GM23338 (cell line): ENCODE measurements at regions not wholly inside any gene's neighbourhood (a gene's known extent, or its start where the extent isn't known, plus 50 kb on each side); places are given as distances from the start of the nearest gene placed in this dataset.
"Not testable (repeated sequence)": the region's sequence is repeated elsewhere in the genome, so short reads cannot be mapped to it uniquely, and the experiment has no call there.

Experiments
- ATAC-seq: fragments of 200-7000 bp; cut with Tn5 transposase; 3 replicates; pipeline ENCODE4 v1.9.1; 2020
- DNase-seq: peaks from one replicate; pipeline ENCODE4 v3.0.0-alpha.2; 2015; ENCODE audit warnings: low spot score
- H2AFZ ChIP-seq: fragments of 200-600 bp; sonication (generic); 2 replicates; pipeline ENCODE4 v1.8.0; 2016; ENCODE audit warnings: antibody characterized with exemption, mild to moderate bottlenecking, moderate library complexity
- H3F3A ChIP-seq: fragments of 200-600 bp; sonication (generic); replicated peaks from 2 replicates; pipeline ENCODE4 v1.8.0; 2017; ENCODE audit warnings: antibody characterized with exemption, mixed run types, low read depth
- H3K27ac ChIP-seq: fragments of 200-600 bp; sonication (generic); 2 replicates; pipeline ENCODE4 v1.6.1; 2016; ENCODE audit warnings: low read depth
- H3K27me3 ChIP-seq: fragments of 200-600 bp; sonication (generic); 2 replicates; pipeline ENCODE4 v1.8.0; 2016; ENCODE audit warnings: mild to moderate bottlenecking, mixed run types, moderate library complexity; ENCODE audit not compliant: insufficient read depth
- H3K36me3 ChIP-seq: fragments of 200-600 bp; sonication (generic); 2 replicates; pipeline ENCODE4 v1.8.0; 2016; ENCODE audit warnings: mild to moderate bottlenecking; ENCODE audit not compliant: insufficient read depth
- H3K4me1 ChIP-seq: fragments of 200-600 bp; sonication (generic); 2 replicates; pipeline ENCODE4 v1.8.0; 2016; ENCODE audit warnings: mild to moderate bottlenecking, moderate library complexity; ENCODE audit not compliant: insufficient read depth
- H3K4me2 ChIP-seq: fragments of 200-600 bp; sonication (generic); 2 replicates; pipeline ENCODE4 v1.7.1; 2017; ENCODE audit warnings: mixed run types
- H3K4me3 ChIP-seq: fragments of 200-600 bp; sonication (generic); 2 replicates; pipeline ENCODE4 v1.6.1; 2016; ENCODE audit warnings: mixed run types
- H3K79me2 ChIP-seq: fragments of 200-600 bp; sonication (generic); replicated peaks from 2 replicates; pipeline ENCODE4 v1.8.0; 2017; ENCODE audit warnings: mild to moderate bottlenecking; ENCODE audit not compliant: insufficient read depth
- H3K9me2 ChIP-seq: fragments of 200-600 bp; sonication (generic); 2 replicates; pipeline ENCODE4 v1.8.0; 2017; ENCODE audit not compliant: insufficient read depth
- H4K20me1 ChIP-seq: fragments of 200-600 bp; sonication (generic); replicated peaks from 2 replicates; pipeline ENCODE4 v1.8.0; 2017; ENCODE audit warnings: mild to moderate bottlenecking; ENCODE audit not compliant: insufficient read depth
- H3K27ac Mint-ChIP-seq: 2 replicates; pipeline ENCODE4 v1.8.0; 2020; ENCODE audit warnings: inconsistent platforms, mild to moderate bottlenecking, moderate library complexity, mixed read lengths
- H3K27me3 Mint-ChIP-seq: 3 replicates; pipeline ENCODE4 v1.8.0; 2022; ENCODE audit warnings: low read depth, mild to moderate bottlenecking, moderate library complexity, mixed read lengths, inconsistent platforms; ENCODE audit not compliant: insufficient read depth, poor library complexity
- H3K36me3 Mint-ChIP-seq: 3 replicates; pipeline ENCODE4 v1.8.0; 2021; ENCODE audit warnings: low read depth, mild to moderate bottlenecking, inconsistent platforms, moderate library complexity, mixed read lengths
- H3K4me1 Mint-ChIP-seq: 3 replicates; pipeline ENCODE4 v1.8.0; 2020; ENCODE audit warnings: mild to moderate bottlenecking, inconsistent platforms, mixed read lengths
- H3K4me3 Mint-ChIP-seq: 3 replicates; pipeline ENCODE4 v1.8.0; 2021; ENCODE audit warnings: moderate library complexity, mild to moderate bottlenecking, inconsistent platforms, mixed read lengths
- H3K9me3 Mint-ChIP-seq: 3 replicates; pipeline ENCODE4 v1.8.0; 2020; ENCODE audit warnings: moderate library complexity, mild to moderate bottlenecking, inconsistent platforms, mixed read lengths
- EZH2phosphoT487 ChIP-seq: fragments of 200-600 bp; sonication (generic); IDR thresholded peaks from one replicate; pipeline ENCODE4 v1.8.1; 2018; ENCODE audit warnings: antibody characterized with exemption; ENCODE audit not compliant: unreplicated experiment

DNA sequence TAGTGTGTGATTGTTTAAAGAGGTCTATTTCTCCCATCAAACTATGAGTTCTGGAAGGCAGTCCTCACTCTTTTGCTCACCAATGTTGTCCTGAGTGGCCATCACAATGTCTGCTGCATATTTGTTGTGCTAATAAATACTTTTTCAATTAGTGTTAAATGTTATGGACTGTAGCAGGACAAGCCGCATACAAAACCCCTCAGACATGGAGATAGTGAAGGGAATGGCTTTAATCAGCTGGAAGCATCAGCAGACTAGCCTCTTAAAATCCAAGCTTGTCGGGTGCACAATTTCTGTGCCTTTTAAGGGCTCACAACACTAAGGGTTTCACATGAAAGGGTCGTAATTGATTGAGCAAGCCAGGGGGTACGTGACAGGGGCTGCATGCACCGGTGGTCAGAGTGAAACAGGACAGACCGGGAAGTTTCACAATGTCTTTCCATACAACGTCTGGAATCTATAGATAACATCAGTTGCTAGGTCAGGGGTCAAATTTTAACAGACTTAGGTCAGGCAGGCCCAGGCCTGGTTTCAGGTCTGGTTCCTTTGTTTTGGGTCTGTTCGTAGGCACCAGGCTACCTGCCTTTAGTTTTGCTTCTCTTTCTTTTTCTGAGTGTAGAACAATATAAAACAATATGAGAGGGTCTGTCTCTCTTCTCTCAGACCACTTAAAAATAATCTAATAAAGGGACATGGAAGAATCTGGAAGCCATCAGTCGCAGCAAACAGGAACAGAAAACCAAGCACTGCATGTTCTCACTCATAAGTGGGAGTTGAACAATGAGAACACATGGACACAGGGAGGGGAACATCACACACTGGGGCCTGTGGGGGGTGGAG lies 327.6 kb upstream of the HTR1E start:
- H3K4me3 Mint-ChIP-seq = no peak overlapping the region
- no peaks in the 10 kb centered on the region for H3K27me3 ChIP-seq
- H3K9me3 Mint-ChIP-seq = no peaks in the 10 kb centered on the region
- no peak for TF ChIP-seq EZH2phosphoT487
- no peaks in the 10 kb centered on the region for H3K4me1 Mint-ChIP-seq
- no peaks in the 10 kb centered on the region for H3K36me3 ChIP-seq
- no peak for DNase-seq
- no peak overlapping the region for H2AFZ ChIP-seq
- H3K27me3 Mint-ChIP-seq = no peaks in the 10 kb centered on the region
- H3K27ac Mint-ChIP-seq = no peak overlapping the region
- peaks cover 1% of the 10 kb centered on the region; the same call in 1 of the 2 replicates for H3K4me1 ChIP-seq
- H3F3A ChIP-seq = no peaks in the 10 kb centered on the region
- no peak overlapping the region for H3K27ac ChIP-seq
- no peak overlapping the region for H3K4me3 ChIP-seq
- H3K9me2 ChIP-seq = peaks cover 2% of the 10 kb centered on the region; the same call in 1 of the 2 replicates
- no peaks in the 10 kb centered on the region for H3K36me3 Mint-ChIP-seq
- H3K4me2 ChIP-seq = no peak overlapping the region
- ATAC-seq = no peak
- H4K20me1 ChIP-seq = no peaks in the 10 kb centered on the region
- no peaks in the 10 kb centered on the region for H3K79me2 ChIP-seq

DNA sequence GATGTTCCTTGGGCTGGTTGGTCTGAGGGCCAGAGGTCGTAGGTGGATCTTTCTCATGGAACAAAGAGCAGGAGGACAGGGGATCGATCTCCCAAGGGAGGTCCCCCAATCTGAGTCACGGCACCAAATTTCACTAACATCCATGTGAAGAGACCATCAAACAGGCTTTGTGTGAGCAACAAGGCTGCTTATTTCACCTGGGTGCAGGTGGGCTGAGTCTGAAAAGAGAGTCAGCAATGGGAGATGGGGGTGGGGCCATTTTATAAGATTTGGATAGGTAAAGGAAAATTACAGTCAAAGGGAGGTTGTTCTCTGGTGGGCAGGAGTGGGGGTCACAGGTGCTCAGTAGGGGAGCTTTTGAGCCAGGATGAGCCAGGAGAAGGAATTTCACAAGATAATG lies 334.0 kb upstream of the HTR1E start:
- not testable (repeated sequence) for ATAC-seq, H3K27ac Mint-ChIP-seq

DNA sequence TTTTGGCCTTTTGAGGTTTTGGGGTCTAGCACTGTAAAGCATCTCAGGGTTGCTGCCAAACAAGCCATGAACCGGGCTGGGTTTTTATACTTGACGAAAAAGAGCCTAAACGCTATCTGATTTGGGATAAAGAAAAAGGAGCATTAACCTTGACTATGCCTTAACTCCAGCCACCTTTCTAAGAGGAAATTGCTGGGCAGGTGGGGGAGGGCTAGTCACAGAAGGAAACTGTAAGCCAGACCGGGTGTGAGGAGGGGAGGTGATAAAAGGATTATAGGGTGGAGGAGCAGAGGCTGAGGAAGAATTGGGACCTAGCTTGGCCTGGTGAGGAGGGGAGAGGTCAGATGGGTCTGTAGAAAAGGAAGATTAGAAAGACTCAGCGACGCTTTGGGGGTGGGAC lies 335.2 kb upstream of the HTR1E start:
- not testable (repeated sequence) for H3K4me3 Mint-ChIP-seq, H3K9me2 ChIP-seq, H3K79me2 ChIP-seq, H3K9me3 Mint-ChIP-seq, H3K36me3 ChIP-seq, H2AFZ ChIP-seq, H3K27ac ChIP-seq, H3K27ac Mint-ChIP-seq, H3K4me2 ChIP-seq, H3K27me3 ChIP-seq, DNase-seq, H3K4me1 ChIP-seq, H3K4me3 ChIP-seq, H4K20me1 ChIP-seq, H3K27me3 Mint-ChIP-seq, H3K36me3 Mint-ChIP-seq, H3F3A ChIP-seq, ATAC-seq
- peaks cover 14% of the 10 kb centered on the region; the same call in 2 of the 3 replicates for H3K4me1 Mint-ChIP-seq

More for the DNA sequence above, 334.0 kb upstream of the HTR1E start:
- not testable (repeated sequence) for H4K20me1 ChIP-seq, H3K4me3 ChIP-seq, DNase-seq, H3K36me3 ChIP-seq, H3K4me2 ChIP-seq, H3F3A ChIP-seq, H3K9me3 Mint-ChIP-seq, H3K27ac ChIP-seq, H3K9me2 ChIP-seq, H3K79me2 ChIP-seq, H3K4me3 Mint-ChIP-seq, H3K4me1 ChIP-seq, H3K27me3 Mint-ChIP-seq, H2AFZ ChIP-seq, H3K27me3 ChIP-seq, H3K36me3 Mint-ChIP-seq
- peaks cover 11% of the 10 kb centered on the region; the same call in 2 of the 3 replicates for H3K4me1 Mint-ChIP-seq

DNA sequence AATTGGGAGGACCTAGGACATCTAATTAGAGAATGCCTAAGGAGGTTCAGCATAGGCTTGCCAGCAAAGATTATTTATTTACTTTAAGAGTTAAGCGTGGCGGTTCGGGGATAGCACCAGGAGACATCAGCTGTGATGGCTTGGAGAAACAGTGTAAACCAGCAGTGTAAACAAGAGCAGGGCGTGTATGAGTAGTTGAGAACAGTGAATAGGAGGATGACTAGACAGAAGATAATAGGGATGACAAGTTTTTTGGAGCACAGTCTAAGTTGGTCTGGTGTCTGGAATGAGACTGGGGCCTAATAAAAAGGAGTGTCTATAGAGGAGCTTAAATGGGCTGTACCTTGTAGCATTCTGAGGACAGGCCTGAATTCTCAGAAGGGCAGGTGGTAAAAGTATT lies 338.4 kb upstream of the HTR1E start:
- ATAC-seq, H2AFZ ChIP-seq, H3K27ac Mint-ChIP-seq, H3K27me3 Mint-ChIP-seq, H3K27me3 ChIP-seq, H3K4me2 ChIP-seq, H3K9me3 Mint-ChIP-seq, DNase-seq, H3K9me2 ChIP-seq, H3K27ac ChIP-seq, H3F3A ChIP-seq, H3K4me3 ChIP-seq, H4K20me1 ChIP-seq, H3K36me3 ChIP-seq, H3K4me3 Mint-ChIP-seq, H3K36me3 Mint-ChIP-seq, H3K79me2 ChIP-seq, H3K4me1 ChIP-seq: not testable (repeated sequence)
- peaks cover 14% of the 10 kb centered on the region; the same call in 2 of the 3 replicates for H3K4me1 Mint-ChIP-seq
